ENCODE measurements at regions not wholly inside any gene's neighbourhood (a gene's known extent, or its start where the extent isn't known, plus 50 kb on each side); places are given as distances from the start of the nearest gene placed in this dataset.
"Not testable (repeated sequence)": the region's sequence is repeated elsewhere in the genome, so short reads cannot be mapped to it uniquely, and the experiment has no call there.

DNA sequence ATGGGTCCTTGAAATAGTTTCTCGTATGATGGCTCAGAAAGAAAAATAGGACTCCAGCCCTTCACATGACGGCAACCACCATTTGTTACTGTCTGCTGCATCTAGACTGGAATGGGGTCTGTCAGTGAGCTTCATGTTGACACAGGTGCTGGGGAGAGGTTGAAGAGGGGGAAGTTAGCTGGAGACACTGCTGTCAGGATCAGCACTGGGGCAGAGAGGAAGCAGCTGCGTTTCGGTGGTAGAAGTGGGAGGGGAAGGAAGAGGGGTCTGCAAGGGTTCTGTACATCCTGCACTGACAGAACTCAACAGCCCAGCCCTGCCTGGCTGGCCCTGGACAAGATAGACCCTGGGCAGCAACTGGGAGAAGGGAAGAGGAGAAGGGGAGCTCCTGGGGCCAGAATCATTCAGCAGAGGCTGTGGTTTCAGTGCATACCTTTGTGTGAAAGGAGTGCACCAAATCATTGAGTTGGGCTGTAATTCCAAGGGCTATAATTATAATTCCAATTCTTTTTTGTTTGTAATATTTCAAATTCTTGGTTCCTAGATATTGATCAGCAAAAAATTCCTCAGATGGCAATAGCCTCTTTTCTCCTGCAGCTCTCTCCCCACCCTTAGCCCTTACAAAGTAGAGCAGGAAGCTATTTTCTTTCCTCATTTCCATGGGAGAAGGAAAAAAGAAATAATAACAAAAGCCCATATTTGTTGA is 119.4 kb upstream of the C1GALT1C1 start:
- H3K27me3 Mint-ChIP-seq (ENCODE audit: low read depth): no peaks in the 10 kb centered on the region
- no peak overlapping the region for H3K4me3 Mint-ChIP-seq (ENCODE audit: low read depth)
- peaks cover 23% of the 10 kb centered on the region for H3K4me1 Mint-ChIP-seq (ENCODE audit: low read depth)
- peaks cover 12% of the 10 kb centered on the region for H3K9me3 Mint-ChIP-seq
- intact Hi-C loops (cut with micrococcal nuclease): no loop called here
- no peak overlapping the region for H3K27ac Mint-ChIP-seq
- H3K36me3 Mint-ChIP-seq (ENCODE audit: low read depth): no peaks in the 10 kb centered on the region
- no peak for DNase-seq (ENCODE audit: low spot score)

DNA sequence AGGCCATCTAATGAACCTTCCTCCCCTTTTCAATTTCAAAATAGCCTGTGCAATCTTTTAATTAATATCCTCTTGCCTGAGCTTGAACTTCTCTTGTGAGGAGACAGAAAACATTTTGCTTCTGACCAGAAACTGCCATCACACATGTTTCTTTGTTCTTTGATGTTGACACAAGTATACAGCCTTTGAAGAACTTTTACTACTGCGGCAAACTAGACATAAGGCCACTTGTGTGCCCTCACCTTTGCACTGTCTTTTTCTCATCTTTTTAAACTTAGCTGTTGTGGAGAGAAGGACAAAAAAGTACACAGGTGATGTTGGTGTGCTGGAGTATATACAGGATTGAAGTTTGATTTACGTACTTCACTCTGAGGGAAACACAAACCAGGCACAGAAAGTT is 116.3 kb upstream of the C1GALT1C1 start:
- no peak overlapping the region for H3K4me3 Mint-ChIP-seq (ENCODE audit: low read depth)
- H3K9me3 Mint-ChIP-seq: peaks cover 12% of the 10 kb centered on the region
- intact Hi-C loops (cut with micrococcal nuclease): no loop called here
- no peaks in the 10 kb centered on the region for H3K36me3 Mint-ChIP-seq (ENCODE audit: low read depth)
- DNase-seq (ENCODE audit: low spot score): no peak
- H3K27me3 Mint-ChIP-seq (ENCODE audit: low read depth): no peaks in the 10 kb centered on the region
- H3K27ac Mint-ChIP-seq: no peak overlapping the region
- H3K4me1 Mint-ChIP-seq (ENCODE audit: low read depth): peaks cover 4% of the 10 kb centered on the region

DNA sequence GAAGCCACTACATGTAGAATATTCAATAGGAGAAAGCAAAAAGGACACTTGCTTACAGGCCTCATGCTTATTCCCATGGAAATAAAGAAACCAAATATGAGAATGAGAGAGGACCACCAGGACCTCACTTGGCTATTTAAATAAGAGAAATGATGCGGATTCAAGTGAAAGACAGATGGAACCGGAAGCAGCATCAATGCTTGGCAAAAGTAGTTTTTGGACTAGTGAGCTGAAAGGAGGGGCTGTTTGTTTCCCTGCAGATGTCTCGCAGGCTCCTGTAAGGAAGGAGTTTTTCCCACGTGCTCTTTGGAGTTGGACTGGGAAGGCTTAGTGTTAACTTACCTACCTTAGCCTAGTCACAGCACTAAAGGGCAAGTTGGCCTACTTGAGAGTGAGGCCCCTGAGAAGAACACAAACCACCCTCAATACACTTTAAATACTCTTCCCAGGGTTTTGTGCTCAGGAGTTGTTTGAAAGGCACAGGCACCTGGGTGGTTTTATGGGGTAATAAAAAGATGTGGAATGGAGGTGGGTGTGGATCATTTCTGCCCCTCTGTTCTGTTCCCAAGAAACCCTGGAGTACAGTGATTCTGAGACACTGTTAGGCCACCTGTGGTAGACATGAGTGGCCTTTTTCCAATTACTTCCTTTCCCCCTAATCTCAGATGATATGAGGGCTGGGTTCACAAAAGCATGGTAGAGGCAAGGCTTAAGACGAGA is 113.3 kb upstream of the C1GALT1C1 start:
- H3K27me3 Mint-ChIP-seq (ENCODE audit: low read depth): no peaks in the 10 kb centered on the region
- no peaks in the 10 kb centered on the region for H3K36me3 Mint-ChIP-seq (ENCODE audit: low read depth)
- intact Hi-C loops (cut with micrococcal nuclease): no loop called here
- no peak overlapping the region for H3K27ac Mint-ChIP-seq
- H3K4me3 Mint-ChIP-seq (ENCODE audit: low read depth): no peak overlapping the region
- H3K4me1 Mint-ChIP-seq (ENCODE audit: low read depth): peaks cover 13% of the 10 kb centered on the region
- DNase-seq (ENCODE audit: low spot score): no peak
- H3K9me3 Mint-ChIP-seq: peaks cover 12% of the 10 kb centered on the region

DNA sequence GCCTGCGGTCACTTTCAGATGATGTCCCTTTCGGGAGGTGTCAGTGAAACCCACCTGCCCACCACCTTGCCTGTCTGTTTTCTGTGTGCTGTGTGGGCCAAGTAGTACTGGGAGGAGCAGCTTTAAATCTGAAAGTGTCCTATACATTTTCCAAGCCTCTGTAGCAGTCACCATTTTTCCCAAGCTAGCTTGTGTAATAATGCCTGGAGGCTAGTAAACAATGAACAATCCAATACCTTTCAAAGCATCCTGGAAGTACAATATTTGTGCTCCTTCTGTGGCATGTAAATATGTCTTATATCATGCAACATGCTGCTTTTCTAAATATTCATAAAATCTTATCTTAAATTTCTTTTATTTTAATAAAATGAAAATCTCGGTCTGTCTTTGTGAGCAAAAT is 111.6 kb upstream of the C1GALT1C1 start:
- no peak overlapping the region for H3K27ac Mint-ChIP-seq
- no peaks in the 10 kb centered on the region for H3K36me3 Mint-ChIP-seq (ENCODE audit: low read depth)
- intact Hi-C loops (cut with micrococcal nuclease): no loop called here
- H3K4me1 Mint-ChIP-seq (ENCODE audit: low read depth): peaks cover 26% of the 10 kb centered on the region
- no peaks in the 10 kb centered on the region for H3K27me3 Mint-ChIP-seq (ENCODE audit: low read depth)
- H3K9me3 Mint-ChIP-seq: peaks cover 12% of the 10 kb centered on the region
- H3K4me3 Mint-ChIP-seq (ENCODE audit: low read depth): no peak overlapping the region
- DNase-seq (ENCODE audit: low spot score): no peak

DNA sequence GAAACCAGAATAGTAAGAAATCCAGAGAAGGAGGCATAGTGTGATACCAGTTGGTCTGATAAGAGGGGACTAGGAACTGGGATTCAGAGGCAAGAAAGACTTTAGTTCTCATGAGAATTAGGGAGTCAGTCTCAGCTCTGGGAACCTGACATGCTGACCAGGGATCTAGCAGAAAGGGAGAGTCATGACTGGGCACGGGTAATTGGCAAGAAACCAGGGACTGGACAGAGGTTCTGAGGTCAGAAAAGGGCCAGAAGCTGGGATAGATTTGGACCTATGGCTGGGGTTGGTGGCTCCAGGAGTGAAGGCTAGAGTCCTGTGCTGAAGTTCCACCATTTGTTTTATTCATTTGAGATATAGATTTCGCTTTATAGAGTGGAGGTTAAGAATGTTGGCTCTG is 110.2 kb upstream of the C1GALT1C1 start:
- H3K27ac Mint-ChIP-seq: no peak overlapping the region

DNA sequence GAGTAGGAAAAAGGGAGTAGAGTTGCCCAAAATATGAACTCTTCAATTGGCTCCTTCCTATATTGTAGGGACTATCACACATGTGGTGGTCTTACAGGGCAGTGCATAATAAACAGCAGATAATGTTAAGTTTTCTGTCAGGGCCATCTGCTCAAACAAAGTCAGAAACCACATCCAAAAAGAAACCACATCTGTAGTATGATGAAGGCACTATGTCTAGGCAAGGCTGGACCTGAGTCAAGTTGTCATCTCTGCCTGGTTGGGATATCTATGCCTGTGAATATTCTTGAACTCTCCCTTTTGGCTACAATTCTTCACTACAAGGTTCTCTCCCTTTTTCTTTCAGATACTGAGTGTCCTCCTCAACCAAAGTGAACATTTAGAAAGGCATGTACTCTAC is 109.4 kb upstream of the C1GALT1C1 start:
- no peak overlapping the region for H3K27ac Mint-ChIP-seq
- peaks cover under 1% of the 10 kb centered on the region for H3K9me3 Mint-ChIP-seq
- DNase-seq (ENCODE audit: low spot score): no peak
- H3K27me3 Mint-ChIP-seq (ENCODE audit: low read depth): no peaks in the 10 kb centered on the region
- H3K4me1 Mint-ChIP-seq (ENCODE audit: low read depth): peaks cover 27% of the 10 kb centered on the region
- no peaks in the 10 kb centered on the region for H3K36me3 Mint-ChIP-seq (ENCODE audit: low read depth)
- H3K4me3 Mint-ChIP-seq (ENCODE audit: low read depth): no peak overlapping the region
- intact Hi-C loops (cut with micrococcal nuclease): no loop called here

More for the DNA sequence above, 110.2 kb upstream of the C1GALT1C1 start:
- Mint-ChIP-seq H3K4me3 (ENCODE audit: low read depth) (no peak overlapping the region), H3K9me3 (peaks cover 6% of the 10 kb centered on the region), H3K4me1 (ENCODE audit: low read depth) (peaks cover 27% of the 10 kb centered on the region), H3K36me3 (ENCODE audit: low read depth) (no peaks in the 10 kb centered on the region), H3K27me3 (ENCODE audit: low read depth) (no peaks in the 10 kb centered on the region)
- intact Hi-C loops (cut with micrococcal nuclease): no loop called here
- no peak for DNase-seq (ENCODE audit: low spot score)

DNA sequence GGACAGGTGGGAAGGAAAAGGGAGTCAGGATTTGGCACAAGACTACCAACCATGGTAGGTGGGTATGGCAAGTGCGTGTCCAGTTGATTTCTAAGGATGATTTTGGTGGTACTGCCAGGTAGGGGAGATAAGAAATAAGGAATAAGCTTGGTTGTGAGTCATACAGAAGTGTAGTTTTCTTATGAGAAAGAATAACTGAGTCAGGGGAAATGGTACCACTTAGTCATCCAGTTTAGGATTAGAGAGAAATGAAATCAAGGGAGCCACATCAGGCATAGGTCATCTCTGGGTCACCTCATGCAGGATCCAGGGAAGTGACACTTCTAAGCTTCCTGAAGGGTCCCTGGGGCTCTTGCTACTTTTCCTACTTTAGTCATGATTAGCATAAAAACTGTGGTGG is 107.1 kb upstream of the C1GALT1C1 start:
- no peak for DNase-seq (ENCODE audit: low spot score)
- H3K27me3 Mint-ChIP-seq (ENCODE audit: low read depth): no peaks in the 10 kb centered on the region
- H3K4me3 Mint-ChIP-seq (ENCODE audit: low read depth): no peak overlapping the region
- H3K9me3 Mint-ChIP-seq: no peaks in the 10 kb centered on the region
- no peaks in the 10 kb centered on the region for H3K36me3 Mint-ChIP-seq (ENCODE audit: low read depth)
- intact Hi-C loops (cut with micrococcal nuclease): loop anchor here (1.0 kb wide), 2 partner anchors 40 to 571 kb away; no protein-coding TSS in a partner anchor
- peaks cover 27% of the 10 kb centered on the region for H3K4me1 Mint-ChIP-seq (ENCODE audit: low read depth)
- H3K27ac Mint-ChIP-seq: peak overlapping the region; percentile 31

DNA sequence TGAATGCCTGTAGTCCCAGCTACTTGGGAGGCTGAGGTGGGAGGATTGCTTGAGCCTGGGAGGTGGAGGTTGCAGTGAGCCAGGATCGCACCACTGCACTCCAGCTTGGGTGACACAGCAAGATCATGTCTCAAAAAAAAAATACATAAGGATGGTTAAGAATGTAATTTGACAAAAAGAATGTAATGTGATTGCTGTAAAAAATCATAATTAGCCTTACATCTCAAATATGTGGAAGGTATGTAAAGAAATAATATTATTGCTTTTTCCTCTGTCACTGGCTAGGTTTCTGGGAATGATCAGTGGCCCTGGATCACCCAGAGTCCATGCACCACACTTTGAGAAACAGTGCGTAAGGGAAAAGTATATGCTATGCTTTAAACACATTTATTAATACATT is 106.1 kb upstream of the C1GALT1C1 start:
- Mint-ChIP-seq H3K4me3 (ENCODE audit: low read depth) (no peak overlapping the region), H3K27ac (no peak overlapping the region), H3K9me3 (no peaks in the 10 kb centered on the region), H3K4me1 (ENCODE audit: low read depth) (peaks cover 27% of the 10 kb centered on the region), H3K27me3 (ENCODE audit: low read depth) (no peaks in the 10 kb centered on the region), H3K36me3 (ENCODE audit: low read depth) (no peaks in the 10 kb centered on the region)
- DNase-seq (ENCODE audit: low spot score): no peak
- intact Hi-C loops (cut with micrococcal nuclease): no loop called here

DNA sequence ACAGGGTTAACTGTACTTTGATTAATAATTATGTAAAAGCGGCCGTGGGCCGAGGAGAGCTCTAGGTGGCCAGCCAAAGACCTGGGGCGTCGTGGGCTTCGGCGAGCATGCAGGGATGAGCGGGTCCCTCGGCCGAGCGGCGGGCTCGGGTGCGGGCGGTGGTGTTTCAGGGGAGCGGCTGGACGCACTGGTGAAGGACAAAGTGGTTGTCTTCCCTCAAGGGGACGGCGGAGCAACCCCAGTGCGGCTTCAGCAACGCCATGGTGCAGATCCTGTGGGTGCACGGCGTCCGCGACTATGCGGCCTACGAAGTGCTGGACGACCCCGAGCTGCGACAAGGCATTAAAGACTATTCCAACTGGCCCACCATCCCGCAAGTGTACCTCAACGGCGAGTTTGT is 103.0 kb upstream of the C1GALT1C1 start:
- Mint-ChIP-seq H3K27me3 (ENCODE audit: low read depth) (no peaks in the 10 kb centered on the region), H3K9me3 (no peaks in the 10 kb centered on the region), H3K36me3 (ENCODE audit: low read depth) (no peaks in the 10 kb centered on the region), H3K4me1 (ENCODE audit: low read depth) (peaks cover 13% of the 10 kb centered on the region), H3K27ac (no peak overlapping the region), H3K4me3 (ENCODE audit: low read depth) (no peak overlapping the region)
- no peak for DNase-seq (ENCODE audit: low spot score)
- intact Hi-C loops (cut with micrococcal nuclease): no loop called here

DNA sequence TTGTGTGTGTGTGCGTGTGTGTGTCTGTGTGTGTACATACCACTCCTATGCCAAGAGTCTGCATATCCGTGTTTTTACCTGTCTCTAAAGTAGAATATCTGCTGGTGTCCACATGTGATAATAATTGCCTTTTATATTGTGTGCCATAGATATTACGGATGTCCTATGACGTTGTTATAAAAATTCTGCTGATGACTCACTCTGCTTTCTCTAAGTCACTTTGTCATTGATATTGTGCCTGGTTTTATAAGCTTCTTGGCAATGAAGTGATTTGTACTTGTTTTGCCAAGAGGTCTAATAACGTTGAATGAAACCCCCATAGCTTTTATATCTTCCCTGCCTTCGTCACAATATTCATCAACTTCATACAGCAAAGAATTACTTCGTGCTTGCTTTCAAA is 102.6 kb upstream of the C1GALT1C1 start:
- DNase-seq (ENCODE audit: low spot score): no peak
- H3K36me3 Mint-ChIP-seq (ENCODE audit: low read depth): no peaks in the 10 kb centered on the region
- peaks cover 10% of the 10 kb centered on the region for H3K4me1 Mint-ChIP-seq (ENCODE audit: low read depth)
- no peaks in the 10 kb centered on the region for H3K27me3 Mint-ChIP-seq (ENCODE audit: low read depth)
- intact Hi-C loops (cut with micrococcal nuclease): no loop called here
- H3K9me3 Mint-ChIP-seq: no peaks in the 10 kb centered on the region
- no peak overlapping the region for H3K27ac Mint-ChIP-seq
- no peak overlapping the region for H3K4me3 Mint-ChIP-seq (ENCODE audit: low read depth)

DNA sequence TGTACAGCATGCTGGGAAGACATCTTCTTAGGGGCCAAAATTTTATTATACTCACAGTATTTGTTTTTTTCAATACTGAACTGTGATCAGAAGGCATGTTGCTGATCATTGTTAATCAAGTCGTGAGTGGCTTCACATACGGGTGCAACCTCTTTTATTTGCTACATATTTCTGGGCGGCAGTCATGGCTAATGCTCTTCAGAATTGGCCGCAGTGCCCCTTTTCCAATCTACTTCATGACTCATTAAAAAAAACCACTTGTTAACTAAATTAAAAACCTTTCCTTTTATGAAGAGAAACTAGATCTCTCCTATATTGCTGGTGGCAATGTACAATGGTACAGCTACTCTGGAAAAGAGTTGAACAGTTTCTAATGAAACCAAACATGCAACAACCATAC is 101.5 kb upstream of the C1GALT1C1 start:
- H3K27ac Mint-ChIP-seq: no peak overlapping the region
- intact Hi-C loops (cut with micrococcal nuclease): no loop called here
- no peaks in the 10 kb centered on the region for H3K36me3 Mint-ChIP-seq (ENCODE audit: low read depth)
- no peaks in the 10 kb centered on the region for H3K27me3 Mint-ChIP-seq (ENCODE audit: low read depth)
- peaks cover 3% of the 10 kb centered on the region for H3K4me1 Mint-ChIP-seq (ENCODE audit: low read depth)
- no peak overlapping the region for H3K4me3 Mint-ChIP-seq (ENCODE audit: low read depth)
- DNase-seq (ENCODE audit: low spot score): no peak
- no peaks in the 10 kb centered on the region for H3K9me3 Mint-ChIP-seq

DNA sequence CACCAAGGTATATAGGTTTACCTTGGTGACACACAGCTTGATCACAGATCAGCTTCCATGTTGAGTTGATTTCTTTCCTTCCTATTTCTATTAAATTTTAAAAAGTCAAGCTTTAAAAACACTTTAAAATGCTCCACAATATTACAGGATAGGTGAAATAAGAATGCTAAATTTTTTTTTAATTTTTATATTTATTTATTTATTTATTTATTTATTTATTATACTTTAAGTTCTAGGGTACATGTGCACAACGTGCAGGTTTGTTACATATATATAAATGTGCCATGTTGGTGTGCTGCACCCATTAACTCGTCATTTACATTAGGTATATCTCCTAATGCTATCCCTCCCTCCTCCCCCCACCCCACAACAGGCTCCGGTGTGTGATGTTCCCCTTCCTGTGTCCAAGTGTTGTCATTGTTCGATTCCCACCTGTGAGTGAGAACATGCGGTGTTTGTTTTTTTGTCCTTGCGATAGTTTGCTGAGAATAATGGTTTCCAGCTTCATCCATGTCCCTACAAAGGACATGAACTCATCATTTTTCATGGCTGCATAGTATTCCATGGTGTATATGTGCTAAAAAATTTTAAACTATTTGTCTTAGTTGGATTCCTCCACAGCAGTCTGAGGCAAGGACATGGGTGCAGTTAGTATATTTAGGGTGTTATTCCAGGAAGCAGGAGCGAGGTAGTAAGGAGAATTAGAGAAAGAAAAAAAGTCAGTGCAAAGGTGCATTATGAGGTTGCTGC is 99.8 kb upstream of the C1GALT1C1 start:
- intact Hi-C loops (cut with micrococcal nuclease); H3K9me3 Mint-ChIP-seq; H3K36me3 Mint-ChIP-seq (ENCODE audit: low read depth); H3K27me3 Mint-ChIP-seq (ENCODE audit: low read depth); H3K27ac Mint-ChIP-seq; H3K4me3 Mint-ChIP-seq (ENCODE audit: low read depth); DNase-seq (ENCODE audit: low spot score); H3K4me1 Mint-ChIP-seq (ENCODE audit: low read depth): not testable (repeated sequence)

DNA sequence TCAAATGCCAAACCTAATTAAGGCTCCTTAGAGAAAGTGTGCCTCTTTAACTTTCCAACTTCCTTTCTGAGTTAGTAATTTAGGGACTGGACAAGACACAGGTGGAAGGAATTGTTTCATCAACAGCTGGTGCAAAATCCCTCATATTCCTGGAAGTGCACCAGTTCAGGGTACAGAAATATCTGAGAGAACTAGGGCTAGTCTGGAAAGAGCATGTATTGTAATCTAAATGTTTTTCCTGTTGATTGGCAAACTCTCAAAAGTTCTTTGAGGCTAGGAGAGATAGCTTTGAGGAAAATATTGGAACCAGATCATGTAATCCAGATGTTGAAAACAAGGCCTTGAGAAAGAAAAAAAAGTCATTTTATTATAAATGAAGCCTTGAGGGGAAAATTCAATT is 98.1 kb upstream of the C1GALT1C1 start:
- no peak for DNase-seq (ENCODE audit: low spot score)
- intact Hi-C loops (cut with micrococcal nuclease): no loop called here
- H3K4me1 Mint-ChIP-seq (ENCODE audit: low read depth): peaks cover 7% of the 10 kb centered on the region
- H3K27ac Mint-ChIP-seq: no peak overlapping the region
- no peaks in the 10 kb centered on the region for H3K9me3 Mint-ChIP-seq
- H3K36me3 Mint-ChIP-seq (ENCODE audit: low read depth): no peaks in the 10 kb centered on the region
- no peak overlapping the region for H3K4me3 Mint-ChIP-seq (ENCODE audit: low read depth)
- H3K27me3 Mint-ChIP-seq (ENCODE audit: low read depth): no peaks in the 10 kb centered on the region
